ENCODE measurements at regions not wholly inside any gene's neighbourhood (a gene's known extent, or its start where the extent isn't known, plus 50 kb on each side); places are given as distances from the start of the nearest gene placed in this dataset.

DNA sequence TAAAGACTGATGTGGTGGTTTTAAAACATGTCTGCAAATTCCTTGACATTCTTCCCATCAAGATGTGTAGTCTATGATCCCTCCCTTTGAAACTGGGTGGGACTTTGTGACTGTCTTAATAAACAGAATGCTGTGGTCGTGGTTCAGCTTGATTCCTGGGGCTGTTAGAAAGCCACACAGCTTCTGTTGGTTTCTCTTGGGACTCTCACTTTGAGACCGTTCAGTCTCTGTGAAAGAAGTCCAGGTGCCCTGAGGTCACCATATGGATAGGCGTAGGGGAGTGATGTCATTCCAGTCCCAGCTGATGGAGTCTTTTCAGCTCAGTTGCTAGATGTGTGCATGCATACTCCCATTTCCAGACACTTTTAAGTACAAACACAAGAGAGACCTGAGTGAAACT lies 216.6 kb downstream of the KDR start:
- H4K20me1 ChIP-seq (ENCODE audit: insufficient read depth, low read length): no peaks in the 10 kb centered on the region
- no peaks in the 10 kb centered on the region for H3K9me3 ChIP-seq (ENCODE audit: low read length)
- H3K4me2 ChIP-seq (ENCODE audit: low read length): no peak overlapping the region
- H3K79me2 ChIP-seq (ENCODE audit: insufficient read depth, low read length): no peaks in the 10 kb centered on the region
- H3K27ac ChIP-seq (ENCODE audit: low read depth, low read length, poor library complexity, severe bottlenecking): no peak overlapping the region
- H3K4me3 ChIP-seq (ENCODE audit: low read depth, low read length, poor library complexity, severe bottlenecking): no peak overlapping the region
- no peak for TF ChIP-seq EZH2 (IDR thresholded peaks at IDR 0.05; ENCODE audit: borderline replicate concordance, low read length)
- TF ChIP-seq, protein P1, sequence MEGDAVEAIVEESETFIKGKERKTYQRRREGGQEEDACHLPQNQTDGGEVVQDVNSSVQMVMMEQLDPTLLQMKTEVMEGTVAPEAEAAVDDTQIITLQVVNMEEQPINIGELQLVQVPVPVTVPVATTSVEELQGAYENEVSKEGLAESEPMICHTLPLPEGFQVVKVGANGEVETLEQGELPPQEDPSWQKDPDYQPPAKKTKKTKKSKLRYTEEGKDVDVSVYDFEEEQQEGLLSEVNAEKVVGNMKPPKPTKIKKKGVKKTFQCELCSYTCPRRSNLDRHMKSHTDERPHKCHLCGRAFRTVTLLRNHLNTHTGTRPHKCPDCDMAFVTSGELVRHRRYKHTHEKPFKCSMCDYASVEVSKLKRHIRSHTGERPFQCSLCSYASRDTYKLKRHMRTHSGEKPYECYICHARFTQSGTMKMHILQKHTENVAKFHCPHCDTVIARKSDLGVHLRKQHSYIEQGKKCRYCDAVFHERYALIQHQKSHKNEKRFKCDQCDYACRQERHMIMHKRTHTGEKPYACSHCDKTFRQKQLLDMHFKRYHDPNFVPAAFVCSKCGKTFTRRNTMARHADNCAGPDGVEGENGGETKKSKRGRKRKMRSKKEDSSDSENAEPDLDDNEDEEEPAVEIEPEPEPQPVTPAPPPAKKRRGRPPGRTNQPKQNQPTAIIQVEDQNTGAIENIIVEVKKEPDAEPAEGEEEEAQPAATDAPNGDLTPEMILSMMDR (IDR thresholded peaks at IDR 0.05; ENCODE audit: low read length): no peak
- H3K4me1 ChIP-seq (ENCODE audit: insufficient read depth, low read length, severe bottlenecking): no peaks in the 10 kb centered on the region
- H3K27me3 ChIP-seq (ENCODE audit: insufficient read depth, low read length): no peaks in the 10 kb centered on the region
- no peak overlapping the region for H3K9ac ChIP-seq (ENCODE audit: low read length)
- H3F3A ChIP-seq (ENCODE audit: insufficient read depth, low read length): no peaks in the 10 kb centered on the region
- H2AFZ ChIP-seq (ENCODE audit: low read length): no peak overlapping the region
- no peaks in the 10 kb centered on the region for H3K36me3 ChIP-seq (ENCODE audit: insufficient read depth, low read length)
- H3K9me2 ChIP-seq (ENCODE audit: low read depth, low read length): no peaks in the 10 kb centered on the region

DNA sequence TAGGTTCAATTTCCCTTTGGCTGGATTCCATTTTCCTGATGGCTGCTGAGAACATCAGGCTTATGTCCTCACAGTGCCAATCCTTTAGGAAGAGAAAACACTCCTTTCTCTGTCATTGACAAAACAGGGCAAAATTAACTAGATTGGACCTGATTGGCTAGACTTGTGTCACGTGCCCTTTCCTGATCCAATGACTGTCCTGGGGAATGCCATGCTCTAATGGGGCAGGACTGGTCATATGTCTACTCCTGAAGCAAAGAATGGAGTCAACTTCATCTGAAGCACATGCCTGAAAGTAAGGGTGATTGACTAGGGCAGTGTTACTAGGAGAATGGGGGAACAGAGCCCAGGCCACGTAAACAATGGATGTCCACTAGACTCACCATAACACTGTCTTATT lies 220.4 kb downstream of the KDR start:
- no peaks in the 10 kb centered on the region for H3F3A ChIP-seq (ENCODE audit: insufficient read depth, low read length)

DNA sequence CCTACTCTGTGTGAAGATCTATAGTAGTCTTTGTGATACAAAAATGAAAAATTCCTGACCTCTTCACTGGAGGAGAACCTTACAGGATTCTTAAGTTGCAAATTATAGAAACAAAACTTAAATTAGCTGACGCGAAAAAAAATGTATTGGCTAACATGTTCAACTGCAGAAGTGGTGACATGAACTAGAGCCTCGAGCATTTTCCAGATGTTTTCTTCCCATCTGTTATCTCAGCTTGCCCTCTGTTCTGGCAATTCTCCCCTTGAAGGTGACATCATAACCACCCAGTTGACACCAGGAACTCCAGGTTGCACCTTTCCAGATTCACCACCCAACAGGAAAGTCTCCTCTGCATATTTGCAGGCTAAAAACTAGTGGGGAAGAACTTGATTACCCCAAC lies 222.4 kb downstream of the KDR start:
- no peaks in the 10 kb centered on the region for H3K9me2 ChIP-seq (ENCODE audit: low read depth, low read length)
- no peak overlapping the region for H3K4me3 ChIP-seq (ENCODE audit: low read depth, low read length, poor library complexity, severe bottlenecking)
- no peaks in the 10 kb centered on the region for H3F3A ChIP-seq (ENCODE audit: insufficient read depth, low read length)
- H3K27ac ChIP-seq (ENCODE audit: low read depth, low read length, poor library complexity, severe bottlenecking): no peak overlapping the region
- no peaks in the 10 kb centered on the region for H3K9me3 ChIP-seq (ENCODE audit: low read length)
- H3K9ac ChIP-seq (ENCODE audit: low read length): no peak overlapping the region
- H3K4me2 ChIP-seq (ENCODE audit: low read length): no peak overlapping the region
- no peak overlapping the region for H2AFZ ChIP-seq (ENCODE audit: low read length)
- H3K79me2 ChIP-seq (ENCODE audit: insufficient read depth, low read length): no peaks in the 10 kb centered on the region
- no peaks in the 10 kb centered on the region for H3K27me3 ChIP-seq (ENCODE audit: insufficient read depth, low read length)
- TF ChIP-seq EZH2 (IDR thresholded peaks at IDR 0.05; ENCODE audit: borderline replicate concordance, low read length): no peak
- TF ChIP-seq, protein P1 (IDR thresholded peaks at IDR 0.05; ENCODE audit: low read length): no peak
- no peaks in the 10 kb centered on the region for H3K36me3 ChIP-seq (ENCODE audit: insufficient read depth, low read length)
- no peaks in the 10 kb centered on the region for H3K4me1 ChIP-seq (ENCODE audit: insufficient read depth, low read length, severe bottlenecking)
- H4K20me1 ChIP-seq (ENCODE audit: insufficient read depth, low read length): no peaks in the 10 kb centered on the region

More for the DNA sequence above, 220.4 kb downstream of the KDR start:
- Histone ChIP-seq H3K79me2 (ENCODE audit: insufficient read depth, low read length) (no peaks in the 10 kb centered on the region), H3K9ac (ENCODE audit: low read length) (no peak overlapping the region), H3K27me3 (ENCODE audit: insufficient read depth, low read length) (no peaks in the 10 kb centered on the region), H3K36me3 (ENCODE audit: insufficient read depth, low read length) (no peaks in the 10 kb centered on the region), H3K27ac (ENCODE audit: low read depth, low read length, poor library complexity, severe bottlenecking) (no peak overlapping the region), H3K4me1 (ENCODE audit: insufficient read depth, low read length, severe bottlenecking) (no peaks in the 10 kb centered on the region), H2AFZ (ENCODE audit: low read length) (no peak overlapping the region), H4K20me1 (ENCODE audit: insufficient read depth, low read length) (no peaks in the 10 kb centered on the region), H3K9me2 (ENCODE audit: low read depth, low read length) (no peaks in the 10 kb centered on the region), H3K4me3 (ENCODE audit: low read depth, low read length, poor library complexity, severe bottlenecking) (no peak overlapping the region), H3K9me3 (ENCODE audit: low read length) (no peaks in the 10 kb centered on the region), H3K4me2 (ENCODE audit: low read length) (no peak overlapping the region)
- TF ChIP-seq, protein P1 (IDR thresholded peaks at IDR 0.05; ENCODE audit: low read length): no peak
- no peak for TF ChIP-seq EZH2 (IDR thresholded peaks at IDR 0.05; ENCODE audit: borderline replicate concordance, low read length)
